ENCODE measurements at regions not wholly inside any gene's neighbourhood (a gene's known extent, or its start where the extent isn't known, plus 50 kb on each side); places are given as distances from the start of the nearest gene placed in this dataset.

DNA sequence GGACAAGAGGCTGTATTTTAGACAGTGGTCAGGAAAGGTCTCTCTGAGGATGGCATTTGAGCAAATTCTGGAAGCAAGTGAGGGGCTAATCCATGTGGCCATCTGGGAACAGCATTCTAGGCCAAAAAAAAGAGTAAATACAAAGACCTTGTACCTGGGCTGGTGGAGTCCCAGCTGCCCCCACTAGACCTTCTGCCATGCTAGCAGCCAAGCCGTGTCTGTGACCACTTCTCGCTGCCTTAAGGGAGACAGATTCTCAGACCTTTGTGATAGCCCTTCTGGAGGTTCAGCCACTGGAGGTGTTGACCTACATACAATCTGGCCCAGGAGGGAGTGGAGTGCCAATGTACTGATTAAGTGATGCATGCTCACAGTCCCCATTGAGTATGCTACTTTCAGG is 506.2 kb downstream of the MID1IP1 start:
- intact Hi-C loops (cut with micrococcal nuclease; ENCODE audit: unreplicated experiment): no loop called here
- H3K4me1 Mint-ChIP-seq (ENCODE audit: low read depth, unreplicated experiment): no peaks in the 10 kb centered on the region
- H3K4me3 Mint-ChIP-seq (ENCODE audit: low read depth, unreplicated experiment): no peak overlapping the region
- H3K36me3 Mint-ChIP-seq (ENCODE audit: insufficient read depth, unreplicated experiment): no peaks in the 10 kb centered on the region
- H3K9me3 Mint-ChIP-seq (ENCODE audit: low read depth, unreplicated experiment): no peaks in the 10 kb centered on the region
- no TSS peak for BruUV-seq (replicated peaks)
- TF ChIP-seq, protein P1, sequence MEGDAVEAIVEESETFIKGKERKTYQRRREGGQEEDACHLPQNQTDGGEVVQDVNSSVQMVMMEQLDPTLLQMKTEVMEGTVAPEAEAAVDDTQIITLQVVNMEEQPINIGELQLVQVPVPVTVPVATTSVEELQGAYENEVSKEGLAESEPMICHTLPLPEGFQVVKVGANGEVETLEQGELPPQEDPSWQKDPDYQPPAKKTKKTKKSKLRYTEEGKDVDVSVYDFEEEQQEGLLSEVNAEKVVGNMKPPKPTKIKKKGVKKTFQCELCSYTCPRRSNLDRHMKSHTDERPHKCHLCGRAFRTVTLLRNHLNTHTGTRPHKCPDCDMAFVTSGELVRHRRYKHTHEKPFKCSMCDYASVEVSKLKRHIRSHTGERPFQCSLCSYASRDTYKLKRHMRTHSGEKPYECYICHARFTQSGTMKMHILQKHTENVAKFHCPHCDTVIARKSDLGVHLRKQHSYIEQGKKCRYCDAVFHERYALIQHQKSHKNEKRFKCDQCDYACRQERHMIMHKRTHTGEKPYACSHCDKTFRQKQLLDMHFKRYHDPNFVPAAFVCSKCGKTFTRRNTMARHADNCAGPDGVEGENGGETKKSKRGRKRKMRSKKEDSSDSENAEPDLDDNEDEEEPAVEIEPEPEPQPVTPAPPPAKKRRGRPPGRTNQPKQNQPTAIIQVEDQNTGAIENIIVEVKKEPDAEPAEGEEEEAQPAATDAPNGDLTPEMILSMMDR (IDR thresholded peaks at IDR 0.05; ENCODE audit: unreplicated experiment): no peak
- CTCF ChIA-PET: no interaction called here
- peaks cover 32% of the 10 kb centered on the region for H3K27me3 Mint-ChIP-seq (ENCODE audit: unreplicated experiment)
- no peak overlapping the region for H3K27ac Mint-ChIP-seq (ENCODE audit: unreplicated experiment)
- no peak for DNase-seq

DNA sequence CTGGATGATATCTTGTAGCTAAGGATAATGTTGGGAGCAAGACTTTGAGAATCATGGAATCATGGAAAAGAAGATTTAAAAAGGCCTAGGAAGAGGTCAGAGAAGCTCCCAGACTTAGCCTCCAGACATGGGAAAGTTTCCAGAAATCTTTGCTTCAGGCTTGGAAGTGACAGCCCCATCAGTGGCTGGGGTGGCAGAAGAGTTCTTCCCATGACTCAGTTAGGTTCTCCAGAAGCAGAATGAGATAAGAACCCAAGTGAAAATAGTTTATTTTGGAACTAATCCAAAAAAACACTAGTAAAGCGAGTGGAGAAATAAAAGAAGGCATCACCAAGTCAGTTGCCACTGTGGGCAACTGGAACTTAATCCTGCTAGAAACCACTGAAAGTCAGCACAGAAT is 506.9 kb downstream of the MID1IP1 start:
- intact Hi-C loops (cut with micrococcal nuclease; ENCODE audit: unreplicated experiment): no loop called here
- BruUV-seq (replicated peaks): no TSS peak
- H3K4me1 Mint-ChIP-seq (ENCODE audit: low read depth, unreplicated experiment): no peaks in the 10 kb centered on the region
- no peak overlapping the region for H3K27ac Mint-ChIP-seq (ENCODE audit: unreplicated experiment)
- no peaks in the 10 kb centered on the region for H3K9me3 Mint-ChIP-seq (ENCODE audit: low read depth, unreplicated experiment)
- H3K4me3 Mint-ChIP-seq (ENCODE audit: low read depth, unreplicated experiment): no peak overlapping the region
- no peak for DNase-seq
- TF ChIP-seq, protein P1 (IDR thresholded peaks at IDR 0.05; ENCODE audit: unreplicated experiment): no peak
- H3K27me3 Mint-ChIP-seq (ENCODE audit: unreplicated experiment): peaks cover 38% of the 10 kb centered on the region
- CTCF ChIA-PET: no interaction called here
- no peaks in the 10 kb centered on the region for H3K36me3 Mint-ChIP-seq (ENCODE audit: insufficient read depth, unreplicated experiment)

DNA sequence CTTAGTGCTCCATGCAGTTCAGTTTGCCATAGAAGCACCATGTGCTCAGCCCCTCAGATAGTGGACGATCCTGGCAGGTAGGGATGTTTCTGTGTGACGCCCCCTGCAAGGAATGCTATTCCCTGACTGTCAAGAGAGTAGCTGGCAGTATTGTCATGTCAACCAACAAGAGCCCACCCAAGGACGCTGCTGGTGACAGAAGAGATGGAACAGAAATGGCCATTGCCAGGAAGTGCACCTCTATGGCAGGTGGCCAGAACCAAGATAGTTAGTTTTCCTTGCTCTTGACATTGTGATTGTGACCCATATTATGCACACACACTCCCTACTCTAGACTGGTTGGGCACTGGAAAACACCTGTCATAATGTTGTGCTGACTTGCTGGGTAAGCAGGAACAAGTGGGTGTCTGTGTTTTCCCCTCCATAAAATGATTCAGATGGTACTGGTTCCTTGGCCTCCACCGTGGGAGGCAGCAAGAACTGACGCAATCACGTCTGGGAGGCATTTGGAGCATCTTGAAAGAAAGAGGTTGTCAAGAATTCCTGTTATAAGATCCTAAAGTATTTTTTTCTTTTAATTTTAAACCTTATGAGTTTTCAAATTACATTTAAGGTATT is 507.9 kb downstream of the MID1IP1 start:
- no TSS peak for BruUV-seq (replicated peaks)
- Mint-ChIP-seq H3K36me3 (ENCODE audit: insufficient read depth, unreplicated experiment) (no peaks in the 10 kb centered on the region), H3K27ac (ENCODE audit: unreplicated experiment) (no peak overlapping the region), H3K27me3 (ENCODE audit: unreplicated experiment) (peaks cover 48% of the 10 kb centered on the region), H3K4me1 (ENCODE audit: low read depth, unreplicated experiment) (no peaks in the 10 kb centered on the region), H3K9me3 (ENCODE audit: low read depth, unreplicated experiment) (no peaks in the 10 kb centered on the region), H3K4me3 (ENCODE audit: low read depth, unreplicated experiment) (no peak overlapping the region)
- CTCF ChIA-PET: no interaction called here
- DNase-seq: no peak
- TF ChIP-seq, protein P1 (IDR thresholded peaks at IDR 0.05; ENCODE audit: unreplicated experiment): no peak
- intact Hi-C loops (cut with micrococcal nuclease; ENCODE audit: unreplicated experiment): no loop called here

DNA sequence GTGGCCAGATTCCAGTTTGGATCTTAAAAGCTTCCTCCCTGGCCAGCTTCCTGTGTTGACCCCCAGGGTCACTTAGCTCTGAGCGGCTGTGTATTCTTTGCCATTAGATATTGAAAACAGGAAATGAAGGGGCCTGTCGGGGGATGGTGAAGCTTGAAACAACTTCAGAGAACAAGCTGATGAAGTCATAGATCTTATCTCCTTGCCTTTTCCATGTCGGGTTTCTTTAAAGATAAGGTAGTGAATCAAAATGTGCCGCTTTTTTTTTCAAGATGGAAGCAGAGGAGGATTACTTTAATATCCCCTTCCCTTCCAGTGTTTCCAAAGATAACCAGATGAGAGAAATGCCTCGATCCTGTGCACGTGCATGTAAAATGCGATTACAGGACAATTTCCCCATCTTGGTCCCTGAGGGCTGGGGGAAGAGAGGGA is 508.5 kb downstream of the MID1IP1 start:
- Mint-ChIP-seq H3K9me3 (ENCODE audit: low read depth, unreplicated experiment) (no peaks in the 10 kb centered on the region), H3K27ac (ENCODE audit: unreplicated experiment) (no peak overlapping the region), H3K4me1 (ENCODE audit: low read depth, unreplicated experiment) (no peaks in the 10 kb centered on the region), H3K27me3 (ENCODE audit: unreplicated experiment) (peaks cover 54% of the 10 kb centered on the region), H3K36me3 (ENCODE audit: insufficient read depth, unreplicated experiment) (no peaks in the 10 kb centered on the region), H3K4me3 (ENCODE audit: low read depth, unreplicated experiment) (no peak overlapping the region)
- TF ChIP-seq, protein P1 (IDR thresholded peaks at IDR 0.05; ENCODE audit: unreplicated experiment): no peak
- CTCF ChIA-PET: no interaction called here
- BruUV-seq (replicated peaks): no TSS peak
- intact Hi-C loops (cut with micrococcal nuclease; ENCODE audit: unreplicated experiment): no loop called here
- DNase-seq: no peak

Data from Calu3 (cell line).